HL-60/S4 treated with phorbol 12-myristate 13-acetate at 8.2 ng/mL for 4 days and 3 days (cell line): ENCODE measurements at regions not wholly inside any gene's neighbourhood (a gene's known extent, or its start where the extent isn't known, plus 50 kb on each side); places are given as distances from the start of the nearest gene placed in this dataset.

Experiments
- in situ Hi-C: fragments of 300-500 bp; cut with MboI; formaldehyde crosslinking; loops from 2 replicates; pipeline ENCODE4 v1.15.0; 2022; ENCODE audit warnings: low sequenced_read_pairs

- in situ Hi-C loops, result loop anchor here (25.0 kb wide), 1 partner anchor 1273 kb away; no protein-coding TSS in a partner anchor
These were observed 1073.1 kb upstream of the FANCL start for GRCh38 chr2:59314031-59314766.

GRCh38 chr2:59312967-59313940 is 1072.1 kb upstream of the FANCL start:
- in situ Hi-C loops, result loop anchor here (25.0 kb wide), 1 partner anchor 1274 kb away; no protein-coding TSS in a partner anchor

- in situ Hi-C loops, result loop anchor here (25.0 kb wide), 1 partner anchor 1275 kb away; no protein-coding TSS in a partner anchor
These were observed 1070.9 kb upstream of the FANCL start for GRCh38 chr2:59312029-59312428.

GRCh38 chr2:59308108-59308507 is 1067.0 kb upstream of the FANCL start:
- in situ Hi-C loops, result loop anchor here (25.0 kb wide), 1 partner anchor 1279 kb away; no protein-coding TSS in a partner anchor

GRCh38 chr2:59307196-59307595 is 1066.1 kb upstream of the FANCL start:
- in situ Hi-C loops, result loop anchor here (25.0 kb wide), 1 partner anchor 1280 kb away; no protein-coding TSS in a partner anchor

- in situ Hi-C loops, result loop anchor here (25.0 kb wide), 1 partner anchor 1284 kb away; no protein-coding TSS in a partner anchor
These were observed 1062.1 kb upstream of the FANCL start for GRCh38 chr2:59303272-59303671.

GRCh38 chr2:59302683-59303082 is 1061.6 kb upstream of the FANCL start:
- in situ Hi-C loops, result loop anchor here (25.0 kb wide), 1 partner anchor 1285 kb away; no protein-coding TSS in a partner anchor

- in situ Hi-C loops, result loop anchor here (25.0 kb wide), 1 partner anchor 1286 kb away; no protein-coding TSS in a partner anchor
These were observed 1060.6 kb upstream of the FANCL start for GRCh38 chr2:59301466-59302402.

GRCh38 chr2:59297816-59298215 is 1056.7 kb upstream of the FANCL start:
- in situ Hi-C loops, result loop anchor here (25.0 kb wide), 1 partner anchor 864 kb away; no protein-coding TSS in a partner anchor

- in situ Hi-C loops, result loop anchor here (25.0 kb wide), 1 partner anchor 866 kb away; no protein-coding TSS in a partner anchor
These were observed 1055.2 kb upstream of the FANCL start for GRCh38 chr2:59296279-59296678.

- in situ Hi-C loops, result loop anchor here (25.0 kb wide), 1 partner anchor 867 kb away; no protein-coding TSS in a partner anchor
These were observed 1054.5 kb upstream of the FANCL start for GRCh38 chr2:59295524-59296162.

GRCh38 chr2:59288771-59289170 is 1047.6 kb upstream of the FANCL start:
- in situ Hi-C loops, result loop anchor here (25.0 kb wide), 1 partner anchor 874 kb away; no protein-coding TSS in a partner anchor

- in situ Hi-C loops, result loop anchor here (25.0 kb wide), 1 partner anchor 880 kb away; no protein-coding TSS in a partner anchor
These were observed 1041.4 kb upstream of the FANCL start for GRCh38 chr2:59282374-59283057.

- in situ Hi-C loops, result loop anchor here (25.0 kb wide), 1 partner anchor 885 kb away; no protein-coding TSS in a partner anchor
These were observed 1036.5 kb upstream of the FANCL start for GRCh38 chr2:59277671-59278070.

GRCh38 chr2:59276917-59277316 is 1035.8 kb upstream of the FANCL start:
- in situ Hi-C loops, result loop anchor here (25.0 kb wide), 1 partner anchor 885 kb away; no protein-coding TSS in a partner anchor

- in situ Hi-C loops, result loop anchor here (25.0 kb wide), 1 partner anchor 886 kb away; no protein-coding TSS in a partner anchor
These were observed 1034.9 kb upstream of the FANCL start for GRCh38 chr2:59276033-59276432.

- in situ Hi-C loops, result no loop called here
These were observed 1025.3 kb upstream of the FANCL start for GRCh38 chr2:59266453-59266852.

- in situ Hi-C loops, result no loop called here
These were observed 1018.8 kb upstream of the FANCL start for GRCh38 chr2:59259913-59260312.
